K562 (cell line): ENCODE measurements at regions not wholly inside any gene's neighbourhood (a gene's known extent, or its start where the extent isn't known, plus 50 kb on each side); places are given as distances from the start of the nearest gene placed in this dataset.
A peak's percentile ranks its signal among the peaks of the same experiment; 100 is the strongest.

Experiments used
- ATF1 ChIP-seq, 2 experiments: fragments of 450-650 bp in 1 of 2; IDR thresholded peaks; 2 replicates each; pipeline ENCODE4 v1.6.1; 2016; ENCODE audit warnings: missing compliant biosample characterization in 1 of 2, missing genetic modification characterization in 1 of 2
- CBX5 ChIP-seq: IDR thresholded peaks from 2 replicates; pipeline ENCODE4 v1.6.1; 2014; ENCODE audit warnings: low read depth, borderline replicate concordance
- CC2D1A ChIP-seq: fragments of 450-650 bp; IDR thresholded peaks from 2 replicates; pipeline ENCODE4 v1.6.1; 2017; ENCODE audit warnings: mild to moderate bottlenecking
- COPS2 ChIP-seq: fragments of 450-650 bp; conservative IDR thresholded peaks from 2 replicates; pipeline ENCODE4 v1.6.1; 2016; ENCODE audit warnings: mild to moderate bottlenecking, moderate library complexity
- CTBP1 ChIP-seq: fragments of 450-650 bp; IDR thresholded peaks from 2 replicates; pipeline ENCODE4 v1.6.1; 2016; ENCODE audit warnings: borderline replicate concordance
- ETS1 ChIP-seq: conservative IDR thresholded peaks from 2 replicates; pipeline ENCODE4 v1.6.1; 2011; ENCODE audit warnings: low read depth, mild to moderate bottlenecking, low read length; ENCODE audit not compliant: control insufficient read depth
- KAT2B ChIP-seq: IDR thresholded peaks from one replicate; pipeline ENCODE4 v1.6.1; 2012; ENCODE audit warnings: low read depth, mild to moderate bottlenecking, control low read depth, inconsistent platforms, low read length, moderate library complexity
- MAZ ChIP-seq, 2 experiments: fragments of 450-650 bp in 1 of 2; sonication (generic) in 1 of 2; formaldehyde crosslinking; IDR thresholded peaks in 1 of 2; conservative IDR thresholded peaks in 1 of 2; 2 replicates each; pipeline versions ENCODE4 v1.4.0 to v1.5.0; 2020; ENCODE audit warnings: mild to moderate bottlenecking in 1 of 2, missing genetic modification reagents in 1 of 2
- PHF21A ChIP-seq: fragments of 450-650 bp; IDR thresholded peaks from 2 replicates; pipeline ENCODE4 v1.6.1; 2017; ENCODE audit warnings: low read depth, borderline replicate concordance
- PHF8 ChIP-seq: fragments of 200-600 bp; sonication (generic); IDR thresholded peaks from 2 replicates; pipeline ENCODE4 v1.6.1; 2012; ENCODE audit warnings: mixed run types, mild to moderate bottlenecking, inconsistent platforms, low read length, moderate library complexity, borderline replicate concordance
- PRDM10 ChIP-seq: fragments of 450-650 bp; IDR thresholded peaks from 2 replicates; pipeline ENCODE4 v1.6.1; 2018; ENCODE audit not compliant: partially characterized antibody
- RCOR1 ChIP-seq, 2 experiments: IDR thresholded peaks; 2 replicates each; pipeline ENCODE4 v1.6.1; 2012; ENCODE audit warnings: low read depth in 2 of 2, low read length in 2 of 2, borderline replicate concordance in 1 of 2, improper control_type of control experiment in 1 of 2
- SOX6 ChIP-seq: fragments of 450-650 bp; IDR thresholded peaks from 2 replicates; pipeline ENCODE4 v1.6.1; 2014; ENCODE audit warnings: mild to moderate bottlenecking
- TCF3 ChIP-seq: sonication (generic); formaldehyde crosslinking; IDR thresholded peaks from 2 replicates; pipeline ENCODE4 v1.4.0; 2020; ENCODE audit warnings: mild to moderate bottlenecking, missing genetic modification reagents
- XRCC3 ChIP-seq: fragments of 450-650 bp; IDR thresholded peaks from 2 replicates; pipeline ENCODE4 v1.6.1; 2017; ENCODE audit warnings: mild to moderate bottlenecking, moderate library complexity
- ZMIZ1 ChIP-seq, 2 experiments: fragments of 150-350 bp in 1 of 2; IDR thresholded peaks; 2 replicates each; pipeline ENCODE4 v1.6.1; 2012 to 2016; ENCODE audit warnings: low read depth in 2 of 2, low read length in 2 of 2, mild to moderate bottlenecking in 1 of 2, moderate library complexity in 1 of 2

DNA sequence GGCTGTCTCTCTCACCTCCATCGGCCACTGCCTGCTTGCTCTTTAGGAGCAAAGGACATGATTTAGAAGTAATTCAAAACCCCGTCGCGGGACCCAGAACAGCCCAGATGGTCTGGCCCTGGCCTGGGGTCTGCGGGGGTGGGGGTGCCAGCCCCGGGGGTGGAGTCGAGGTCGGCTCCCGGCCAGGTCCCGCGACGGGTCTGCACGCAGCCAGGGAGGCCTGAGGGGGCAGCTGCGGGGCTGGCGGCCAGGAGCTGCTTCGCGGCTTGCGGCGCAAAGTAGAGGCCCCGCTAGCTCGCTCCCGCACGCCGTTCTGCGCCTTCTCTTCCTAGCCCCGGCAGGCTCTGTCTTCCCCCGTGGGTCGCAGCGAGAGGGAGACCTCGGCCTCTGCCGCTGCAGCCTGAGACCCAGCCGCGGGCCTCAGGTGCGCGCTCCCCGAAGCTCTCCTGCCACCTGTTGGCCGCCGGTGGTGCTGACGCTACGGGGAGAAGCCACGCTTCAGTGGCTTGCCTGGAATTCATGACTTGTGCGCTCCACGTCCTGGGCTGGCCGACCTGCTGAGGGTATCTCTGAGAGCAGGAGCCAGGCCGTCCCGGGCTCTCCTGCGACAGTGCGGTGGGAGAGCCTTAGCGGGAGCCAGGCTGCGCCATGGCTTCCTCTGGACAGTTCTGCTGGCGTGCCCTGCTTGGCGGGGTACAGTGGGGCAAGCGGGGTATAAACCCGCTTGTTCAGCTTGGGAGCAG, 157.2 kb upstream of the PITX1 start (continued):
- TF ChIP-seq ZMIZ1 (IDR thresholded peaks at IDR 0.05; ENCODE audit: low read depth in 2 of 2, low read length in 2 of 2) = no peak
- TF ChIP-seq MAZ (CRISPR knock-in tag; conservative IDR thresholded peaks at IDR 0.05 in 1 of 2, IDR thresholded peaks at IDR 0.05 in 1 of 2) = peak in 1 of 2 experiments; percentile 81; a peak in 2 of 4 replicates
- TF ChIP-seq SOX6 = peak; percentile 15; the same call in 1 of the 2 replicates
- no peak for TF ChIP-seq CBX5
- no peak for TF ChIP-seq XRCC3
- peak; percentile 65; the same call in 1 of the 2 replicates for TF ChIP-seq CTBP1
- TF ChIP-seq PHF21A = 0 out of 2 replicates have a peak, but pooled peaks have one; percentile 9
- TF ChIP-seq PHF8 = peak; percentile 45; the same call in 1 of the 2 replicates
- TF ChIP-seq ATF1 (CRISPR knock-in tag; IDR thresholded peaks at IDR 0.05) = peak; percentile 29; the same call in 1 of the 2 replicates
- peak; percentile 39; the same call in 1 of the 2 replicates for TF ChIP-seq ATF1 (tag; IDR thresholded peaks at IDR 0.05)
- TF ChIP-seq RCOR1 (IDR thresholded peaks at IDR 0.05; ENCODE audit: borderline replicate concordance in 1 of 2, low read depth in 2 of 2, low read length in 2 of 2) = peak in 1 of 2 experiments; percentile 56; a peak in 2 of 4 replicates
- 0 out of 2 replicates have a peak, but pooled peaks have one; percentile 35 for TF ChIP-seq ETS1
- no peak for TF ChIP-seq COPS2
- TF ChIP-seq KAT2B = no peak
- peak; percentile 81; the same call in 1 of the 2 replicates for TF ChIP-seq CC2D1A
- TF ChIP-seq PRDM10 = peak; percentile 20
- TF ChIP-seq TCF3 = peak; percentile 25; the same call in 1 of the 2 replicates
